CD4-positive, alpha-beta T cell treated with Interleukin-6 for 4 hours (primary cell): ENCODE measurements at regions not wholly inside any gene's neighbourhood (a gene's known extent, or its start where the extent isn't known, plus 50 kb on each side); places are given as distances from the start of the nearest gene placed in this dataset.
"Not testable (repeated sequence)": the region's sequence is repeated elsewhere in the genome, so short reads cannot be mapped to it uniquely, and the experiment has no call there.

ENCODE experiments used
- DNase-seq: peaks from one replicate; pipeline ENCODE4 v3.0.0-alpha.2; 2020; ENCODE audit warnings: mixed read lengths

DNA sequence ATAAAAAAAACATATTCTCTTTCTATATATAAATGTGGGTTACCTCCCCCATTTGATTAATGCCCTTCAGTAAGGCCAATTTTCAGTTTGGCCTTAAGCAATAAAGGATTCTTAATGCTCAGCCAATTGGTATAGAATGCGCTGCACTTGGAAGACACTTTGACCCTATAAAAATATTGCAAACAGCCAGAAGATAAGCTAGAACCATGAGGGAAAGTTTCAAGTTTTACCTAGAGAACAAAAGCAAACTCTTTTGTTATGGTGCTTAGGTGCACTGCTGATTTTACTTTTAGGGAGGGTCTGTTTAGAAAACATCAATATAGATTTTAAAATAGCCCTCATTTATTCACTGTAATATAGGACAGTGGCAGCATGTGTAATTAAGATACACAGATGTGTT lies 251.6 kb upstream of the SLC16A7 start:
- DNase-seq = no peak

DNA sequence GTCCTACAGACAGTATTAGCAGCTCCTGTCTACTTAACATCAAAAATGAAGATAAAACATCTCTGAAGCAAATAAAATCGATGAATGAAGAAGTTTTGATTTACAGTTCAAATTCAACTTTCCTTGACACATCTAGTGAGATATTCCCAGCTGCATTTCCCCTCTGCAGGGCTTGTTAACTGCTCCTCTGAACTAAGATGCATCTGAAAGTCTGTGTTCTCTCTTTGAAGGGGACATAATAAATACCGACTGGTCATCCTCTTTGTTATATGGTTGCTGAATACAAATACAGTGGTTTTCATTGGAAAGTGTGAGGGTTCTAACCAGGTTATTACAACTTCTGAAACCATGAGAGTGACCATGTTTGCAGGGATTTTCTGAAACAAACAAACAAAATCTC lies 266.4 kb upstream of the SLC16A7 start:
- DNase-seq = no peak

DNA sequence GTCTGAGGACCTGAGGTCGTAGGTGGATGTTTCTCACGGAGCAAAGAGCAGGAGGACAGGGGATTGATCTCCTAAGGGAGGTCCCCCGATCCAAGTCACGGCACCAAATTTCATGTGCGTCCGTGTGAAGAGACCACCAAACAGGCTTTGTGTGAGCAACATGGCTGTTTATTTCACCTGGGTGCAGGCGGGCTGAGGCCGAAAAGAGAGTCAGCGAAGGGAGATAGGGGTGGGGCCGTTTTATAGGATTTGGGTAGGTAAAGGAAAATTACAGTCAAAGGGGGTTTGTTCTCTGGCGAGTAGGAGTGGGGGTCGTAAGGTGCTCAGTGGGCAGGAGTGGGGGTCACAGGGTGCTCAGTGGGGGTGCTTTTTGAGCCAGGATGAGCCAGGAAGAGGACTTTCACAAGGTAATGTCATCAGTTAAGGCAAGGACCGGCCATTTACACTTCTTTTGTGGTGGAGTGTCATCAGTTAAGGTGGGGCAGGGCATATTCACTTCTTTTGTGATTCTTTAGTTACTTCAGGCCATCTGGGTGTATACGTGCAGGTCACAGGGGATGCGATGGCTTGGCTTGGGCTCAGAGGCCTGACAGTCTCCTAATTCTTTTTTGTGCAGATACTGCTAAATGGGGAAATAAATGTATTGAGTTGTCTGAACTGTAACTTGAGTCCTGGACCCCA lies 267.3 kb upstream of the SLC16A7 start:
- not testable (repeated sequence) for DNase-seq

DNA sequence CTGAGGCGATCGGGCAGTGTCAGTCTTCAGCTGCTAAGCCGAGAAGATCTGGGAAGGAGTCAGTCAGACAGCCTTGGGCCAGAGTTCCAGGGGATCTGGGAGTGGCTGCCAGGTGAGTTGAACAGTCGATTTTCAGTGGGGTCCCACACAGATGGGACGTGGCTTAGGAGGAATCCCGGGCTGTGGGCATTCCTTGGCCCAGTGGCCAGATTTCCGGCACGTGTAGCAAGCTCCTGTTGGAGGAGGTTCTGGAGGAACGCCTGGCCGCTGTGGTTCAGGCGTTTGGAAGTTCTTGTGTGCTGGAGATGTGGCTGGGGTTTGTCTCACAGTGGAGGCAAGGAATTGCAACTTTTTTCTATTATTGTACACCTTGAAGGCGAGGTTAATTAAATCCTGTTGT lies 269.4 kb upstream of the SLC16A7 start:
- not testable (repeated sequence) for DNase-seq

DNA sequence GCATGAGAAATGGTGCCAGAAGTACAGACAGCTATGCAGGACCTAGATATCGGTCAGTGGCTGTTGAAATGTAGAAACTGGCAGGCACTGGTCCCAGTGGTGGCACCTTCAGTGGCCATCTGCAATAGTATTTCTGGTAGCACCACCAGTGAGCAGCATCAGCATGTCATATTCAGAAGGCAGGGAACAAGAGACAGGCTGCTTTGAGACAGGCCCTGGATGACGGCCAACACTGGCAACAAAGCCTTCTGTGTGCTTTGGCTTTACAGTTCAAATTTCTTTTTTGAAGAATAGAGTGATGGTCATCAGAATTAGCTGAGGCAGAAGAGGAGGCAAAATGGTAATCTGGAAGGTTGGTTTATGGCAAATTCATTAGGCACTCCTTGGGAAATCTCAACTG lies 273.4 kb upstream of the SLC16A7 start:
- no peak for DNase-seq

DNA sequence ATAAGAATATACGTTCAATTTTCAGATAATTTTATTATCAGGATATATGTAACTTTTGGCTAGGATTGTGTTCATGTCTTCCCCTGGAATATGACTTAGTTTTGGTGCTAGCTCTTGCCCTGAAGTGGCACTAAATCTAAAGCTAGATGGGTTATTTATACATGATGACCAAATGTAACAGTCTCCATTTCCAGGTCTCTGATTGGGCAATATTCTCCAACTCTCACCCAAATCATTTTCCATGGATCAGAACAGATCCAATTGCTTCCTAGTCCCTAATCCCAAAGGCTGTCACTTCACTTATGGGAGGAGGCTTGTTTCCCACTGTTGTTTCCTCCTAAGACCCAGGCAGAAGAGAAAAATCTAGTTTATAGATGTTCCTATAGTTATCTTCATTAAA lies 274.6 kb upstream of the SLC16A7 start:
- DNase-seq = no peak

DNA sequence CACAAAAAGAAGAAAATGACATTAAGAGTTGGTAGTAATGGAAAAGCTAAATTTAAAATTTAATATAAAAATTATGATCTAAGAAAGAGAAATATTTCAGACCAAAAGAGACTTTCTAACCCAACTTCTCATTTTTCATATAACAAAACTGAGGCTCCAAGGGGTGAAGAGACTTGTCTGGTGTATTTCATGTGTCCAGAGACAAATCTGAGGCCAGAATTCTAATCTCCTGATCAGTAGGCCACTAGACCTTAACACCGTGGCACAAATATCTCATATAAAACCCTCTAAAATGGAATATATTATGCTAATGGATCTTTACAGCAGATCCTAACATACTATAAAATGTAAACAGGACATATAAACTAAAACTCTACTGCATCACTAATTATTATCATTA lies 275.7 kb upstream of the SLC16A7 start:
- DNase-seq = no peak

DNA sequence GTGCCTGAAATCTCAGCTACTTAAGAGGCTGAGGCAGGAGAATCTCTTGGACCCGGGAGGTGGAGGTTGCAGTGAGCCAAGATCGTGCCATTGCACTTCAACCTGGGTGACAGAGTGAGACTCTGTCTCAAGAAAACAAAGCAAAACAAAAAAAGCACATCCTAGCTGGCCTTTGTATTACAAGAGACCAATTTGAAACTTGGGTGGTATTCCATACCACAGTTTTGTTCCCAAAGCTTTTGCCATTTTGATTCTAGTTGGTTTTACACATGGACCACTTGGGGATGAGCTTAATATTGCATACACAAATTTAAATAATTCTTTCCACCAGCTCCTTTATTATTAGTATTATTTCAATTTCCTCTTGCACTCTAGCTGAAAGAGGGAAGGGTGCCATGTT lies 276.9 kb upstream of the SLC16A7 start:
- DNase-seq = no peak

DNA sequence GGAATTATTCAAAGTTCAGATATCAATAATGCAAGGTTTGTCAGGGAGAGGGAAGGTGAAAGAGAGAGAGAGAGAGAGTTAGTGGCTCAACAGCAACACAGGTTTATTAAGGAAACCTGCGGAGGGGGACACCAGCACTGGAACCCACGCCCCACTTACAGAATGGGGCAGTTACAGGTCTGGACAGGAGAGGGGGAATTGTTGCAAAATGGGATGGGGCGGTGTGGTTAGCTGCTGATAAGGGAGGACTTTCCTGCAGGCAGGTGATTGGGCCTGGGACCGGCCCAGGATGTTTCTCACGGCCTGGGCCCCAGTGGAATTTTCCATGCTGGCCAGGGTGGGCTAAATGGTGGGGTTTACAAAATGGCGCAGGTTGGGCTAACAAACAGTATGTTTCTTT lies 278.2 kb upstream of the SLC16A7 start:
- DNase-seq = no peak

DNA sequence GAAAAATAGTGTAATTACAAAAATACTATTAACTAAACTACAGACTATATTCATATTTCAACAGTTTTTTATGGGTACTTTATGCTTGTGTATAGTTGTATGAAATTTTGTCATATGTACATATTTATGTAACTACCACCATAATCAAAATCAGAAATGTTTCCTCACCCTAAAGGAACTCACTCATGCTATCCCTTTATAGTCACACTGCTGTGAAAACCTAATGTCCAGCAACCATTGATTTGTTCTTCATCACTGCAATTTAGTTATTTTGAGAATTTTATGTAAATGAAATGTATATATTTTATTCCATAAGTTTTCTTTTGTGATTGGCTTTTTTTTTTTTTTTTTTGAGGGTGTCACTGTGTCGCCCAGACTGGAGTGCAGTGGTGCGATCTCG lies 278.9 kb upstream of the SLC16A7 start:
- no peak for DNase-seq

DNA sequence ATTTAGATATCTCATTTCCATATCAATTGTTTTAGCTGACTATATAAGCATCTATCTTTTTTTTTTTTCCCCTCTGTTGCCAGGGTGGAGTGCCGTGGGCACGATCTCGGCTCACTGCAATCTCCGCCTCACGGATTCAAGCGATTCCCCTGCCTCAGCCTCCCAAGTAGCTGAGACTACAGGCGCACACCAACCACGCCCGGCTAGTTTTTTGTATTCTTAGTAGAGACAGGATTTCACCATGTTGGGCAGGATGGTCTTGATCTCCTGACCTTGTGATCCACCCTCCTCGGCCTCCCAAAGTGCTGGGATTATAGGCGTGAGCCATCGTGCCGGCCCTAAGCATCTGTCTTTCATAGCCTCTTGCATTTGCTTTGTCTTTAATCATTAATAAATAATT lies 279.5 kb upstream of the SLC16A7 start:
- DNase-seq = not testable (repeated sequence)

DNA sequence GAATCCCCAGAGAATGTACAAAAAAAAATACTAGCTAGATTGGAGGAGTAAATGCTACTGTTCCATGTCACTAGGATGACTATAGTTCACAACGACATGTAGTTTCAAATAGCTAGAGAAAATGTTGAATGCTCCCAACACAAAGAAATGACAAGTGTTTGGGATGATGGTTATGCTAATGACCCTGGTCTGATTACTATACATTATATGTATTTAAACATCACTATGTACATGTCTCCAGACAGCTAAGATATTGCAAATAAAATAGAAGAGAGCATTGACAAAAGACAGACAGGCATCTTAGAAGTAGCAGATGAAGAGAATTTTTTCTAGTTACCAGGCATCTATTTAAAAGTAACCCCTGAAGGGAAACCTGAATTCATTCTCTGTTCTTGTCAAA lies 281.6 kb upstream of the SLC16A7 start:
- no peak for DNase-seq

DNA sequence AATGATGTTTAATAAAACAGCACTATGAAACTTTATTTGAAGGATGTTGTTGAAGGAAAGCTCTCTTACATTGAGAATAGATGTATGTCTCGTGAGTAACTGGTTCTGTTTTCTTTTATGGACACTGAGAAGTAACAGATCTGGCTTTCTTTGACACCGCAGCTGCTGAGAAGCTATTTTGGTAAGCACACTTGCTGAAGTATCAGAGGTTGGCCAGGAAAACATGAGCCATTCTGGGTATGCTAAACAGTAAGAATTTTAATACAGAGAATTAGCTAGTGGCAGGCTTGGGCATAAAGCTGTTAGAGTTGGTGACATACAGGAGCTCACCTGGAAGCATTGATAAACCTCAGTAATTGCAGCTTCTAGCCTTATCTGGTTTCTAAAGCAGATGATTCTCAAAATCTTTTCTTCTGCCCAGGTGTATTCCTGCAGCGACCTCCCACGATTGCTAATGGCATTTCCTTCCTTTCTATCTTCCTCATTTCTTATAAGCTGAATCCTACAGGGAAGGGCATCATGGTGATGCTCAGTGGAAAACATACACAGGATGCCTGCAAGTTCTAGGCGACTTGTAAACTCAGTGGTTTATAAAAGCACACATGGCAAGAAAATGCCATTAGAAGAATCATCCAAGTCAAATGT lies 291.6 kb upstream of the SLC16A7 start:
- DNase-seq = no peak

DNA sequence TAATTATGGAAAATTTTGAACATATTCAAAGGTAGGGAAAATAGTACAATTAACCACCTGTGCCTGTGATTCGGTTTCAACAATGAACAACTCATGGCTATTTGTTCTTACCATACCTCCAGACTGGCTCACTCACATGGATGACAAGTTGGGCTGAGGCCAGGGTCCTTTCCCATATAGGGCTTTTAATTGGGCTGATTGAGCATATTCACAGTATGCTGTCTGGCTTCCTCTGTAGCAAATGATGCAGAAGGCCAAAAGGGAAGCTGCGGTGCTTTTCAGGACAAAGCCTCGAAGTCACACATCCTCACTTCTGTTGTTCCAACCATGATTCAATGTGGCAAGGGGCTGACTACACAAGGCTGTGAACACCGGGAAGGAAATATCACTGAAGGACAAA lies 297.5 kb upstream of the SLC16A7 start:
- no peak for DNase-seq

DNA sequence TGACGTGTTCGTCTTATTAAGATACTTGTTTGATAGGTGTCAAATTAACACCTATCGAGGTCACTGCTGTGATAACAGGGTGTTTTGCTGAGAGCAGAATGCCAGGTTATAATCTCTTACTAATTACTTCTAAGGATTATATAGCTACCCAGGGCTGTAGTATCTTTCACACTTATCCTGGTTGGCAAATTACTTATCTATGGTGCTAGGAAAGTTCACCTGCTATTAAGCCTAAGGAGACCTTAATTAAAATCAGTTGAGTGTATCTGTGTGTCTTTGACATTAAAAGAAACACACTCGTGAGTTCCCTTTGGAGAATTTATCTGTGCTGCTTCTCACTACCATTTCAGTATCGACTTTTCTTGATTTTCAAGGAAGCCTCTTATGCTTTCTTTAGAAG lies 301.6 kb upstream of the SLC16A7 start:
- no peak for DNase-seq

DNA sequence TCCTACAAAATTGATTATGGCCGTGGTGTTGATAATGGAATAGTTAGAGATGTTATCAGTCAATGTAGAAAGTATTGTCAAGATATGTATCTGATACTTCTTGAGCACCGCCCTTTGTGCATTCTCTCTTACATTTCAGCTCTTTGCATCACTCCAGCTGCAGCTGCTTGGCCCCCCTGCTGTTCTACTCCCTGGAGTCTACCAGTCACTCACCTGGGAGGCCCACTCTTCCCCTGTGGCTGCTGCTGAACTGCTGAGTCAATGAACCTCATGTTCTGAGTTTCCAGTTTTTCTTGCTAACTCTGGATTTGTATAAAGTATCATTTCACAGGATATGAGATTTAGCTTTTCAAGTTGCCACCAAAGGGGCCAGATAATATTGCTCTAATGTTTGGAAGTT lies 312.8 kb upstream of the SLC16A7 start:
- no peak for DNase-seq

DNA sequence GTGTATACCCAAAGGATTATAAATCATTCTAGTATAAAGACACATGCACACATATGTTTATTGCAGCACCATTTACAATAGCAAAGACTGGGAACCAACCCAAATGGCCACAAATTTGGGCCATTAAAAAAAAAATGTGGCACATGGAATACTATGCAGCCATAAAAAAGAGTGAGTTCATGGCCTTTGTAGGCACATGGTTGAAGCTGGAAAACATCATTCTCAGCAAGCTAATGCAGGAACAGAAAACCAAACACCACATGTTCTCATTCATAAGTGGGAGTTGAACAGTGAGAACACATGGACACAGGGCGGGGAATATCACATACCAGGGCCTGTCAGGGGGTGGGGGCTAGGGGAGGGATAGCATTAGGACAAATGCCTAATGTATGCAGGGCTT lies 322.3 kb upstream of the SLC16A7 start:
- DNase-seq = not testable (repeated sequence)

DNA sequence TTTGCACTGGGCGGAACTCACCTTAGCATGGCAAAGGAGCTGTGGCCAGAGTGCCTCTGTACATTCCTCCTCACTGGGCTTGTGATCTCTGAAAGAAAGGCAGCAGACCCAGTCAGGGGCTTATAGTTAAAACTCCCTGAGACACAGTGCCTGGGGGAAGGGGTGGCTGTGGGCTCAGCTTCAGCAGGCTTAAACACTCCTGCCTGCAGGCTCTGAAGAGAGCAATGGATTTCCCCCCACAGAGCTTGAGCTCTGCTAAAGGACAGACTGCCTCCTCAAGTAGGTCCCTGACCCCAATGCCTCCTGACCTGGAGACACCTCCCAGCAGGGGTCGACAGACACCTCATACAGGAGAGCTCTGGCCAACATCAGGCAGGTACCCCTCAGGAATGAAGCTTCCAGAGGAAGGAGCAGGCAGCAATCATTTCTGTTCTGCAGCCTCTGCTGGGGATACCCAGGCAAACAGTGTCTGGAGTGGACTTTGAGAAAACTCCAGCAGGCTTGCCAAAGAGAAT lies 327.5 kb upstream of the SLC16A7 start:
- DNase-seq = no peak

DNA sequence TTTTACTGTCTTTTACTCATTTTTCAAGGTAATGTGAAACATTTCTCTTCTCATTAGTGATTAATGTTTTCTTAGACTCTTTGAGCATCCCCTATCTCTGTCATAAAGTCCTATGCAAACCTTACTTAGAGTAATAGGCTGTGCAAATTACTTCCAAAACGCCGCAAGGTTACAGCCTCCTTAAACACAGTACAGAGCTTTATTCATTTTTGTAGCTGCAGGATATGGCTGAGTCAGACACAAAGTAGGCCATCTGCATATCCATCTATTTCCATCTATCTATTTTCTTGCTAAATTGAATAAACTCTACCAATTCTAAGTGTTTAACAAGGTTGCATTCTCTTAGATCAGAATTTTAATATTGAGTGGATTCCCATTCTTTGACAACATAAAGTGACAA lies 335.6 kb upstream of the SLC16A7 start:
- no peak for DNase-seq

DNA sequence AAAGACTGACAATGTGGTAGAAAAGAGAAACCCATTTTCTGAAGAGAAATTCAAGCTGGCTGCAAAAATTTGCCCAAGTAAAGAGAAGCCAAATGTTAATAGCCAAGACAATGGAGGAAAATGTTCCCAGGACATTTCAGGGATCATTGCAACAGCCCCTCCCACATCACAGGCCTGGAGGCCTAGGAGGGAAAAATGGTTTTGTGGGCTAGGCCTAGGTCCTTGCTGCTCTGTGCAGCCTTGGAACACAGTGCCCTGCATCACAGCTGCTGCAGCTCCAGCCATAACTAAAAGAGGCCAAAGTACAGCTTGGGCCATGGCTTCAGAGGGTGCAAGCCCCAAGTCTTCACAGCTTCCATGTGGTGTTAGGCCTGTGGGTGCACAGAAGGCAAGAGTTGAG lies 332.4 kb upstream of the LRIG3 start:
- no peak for DNase-seq

DNA sequence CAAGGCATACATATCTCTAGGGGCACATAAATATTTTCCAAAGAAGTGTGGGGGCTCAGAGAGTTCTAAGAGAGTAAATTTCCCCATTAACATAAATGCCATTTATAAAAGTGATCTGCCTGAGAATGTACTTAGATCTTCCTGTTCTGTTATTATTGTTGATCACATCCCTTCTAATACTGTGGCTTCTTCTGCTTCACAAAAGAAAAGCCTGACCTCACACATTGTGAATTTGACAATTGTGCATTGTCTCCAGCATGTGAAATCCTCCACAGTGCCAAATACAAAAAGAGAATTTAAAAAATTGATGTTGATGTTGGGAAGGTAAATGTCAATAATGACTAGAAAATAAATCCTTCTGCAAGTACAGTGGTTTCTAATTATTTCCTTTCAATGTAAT lies 330.5 kb upstream of the LRIG3 start:
- DNase-seq = no peak

DNA sequence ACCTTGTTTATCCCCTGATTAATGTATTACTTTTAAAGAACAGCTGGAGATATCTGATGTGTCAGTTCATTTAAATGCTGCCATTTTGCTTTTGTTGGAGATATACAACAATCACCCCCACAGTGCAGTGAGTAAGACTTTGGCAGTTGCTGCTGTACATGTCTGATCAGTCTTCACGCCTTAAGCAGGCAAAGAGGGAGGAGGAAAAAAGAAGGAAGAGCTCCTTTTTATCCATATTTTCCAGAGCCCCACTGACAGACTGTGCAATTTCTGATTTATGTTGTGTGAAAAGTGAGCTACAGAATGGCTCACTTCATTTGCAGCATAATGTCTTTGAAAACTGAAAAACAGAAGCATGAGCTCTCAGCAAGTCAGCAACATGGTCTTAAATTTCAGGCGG lies 319.7 kb upstream of the LRIG3 start:
- DNase-seq = no peak

DNA sequence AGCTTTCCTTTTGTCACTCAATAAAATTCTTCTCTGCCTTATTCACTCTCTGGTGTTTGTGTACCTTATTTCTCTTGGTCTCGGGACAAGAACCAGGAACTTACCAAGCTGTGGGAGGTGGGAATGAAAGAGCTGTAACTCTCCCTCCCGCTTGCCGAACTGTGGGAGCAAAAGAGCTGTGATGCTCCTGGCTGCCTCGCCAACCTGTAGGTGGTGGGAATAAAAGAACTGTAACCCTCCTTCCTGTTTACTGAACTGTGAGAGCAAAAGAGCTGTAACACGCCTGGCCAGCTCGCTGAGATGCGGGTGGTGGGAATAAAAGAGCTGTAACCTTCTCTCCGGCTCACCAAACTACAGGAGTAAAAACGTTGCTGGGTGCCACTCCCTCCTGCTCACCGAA lies 314.1 kb upstream of the LRIG3 start:
- no peak for DNase-seq

DNA sequence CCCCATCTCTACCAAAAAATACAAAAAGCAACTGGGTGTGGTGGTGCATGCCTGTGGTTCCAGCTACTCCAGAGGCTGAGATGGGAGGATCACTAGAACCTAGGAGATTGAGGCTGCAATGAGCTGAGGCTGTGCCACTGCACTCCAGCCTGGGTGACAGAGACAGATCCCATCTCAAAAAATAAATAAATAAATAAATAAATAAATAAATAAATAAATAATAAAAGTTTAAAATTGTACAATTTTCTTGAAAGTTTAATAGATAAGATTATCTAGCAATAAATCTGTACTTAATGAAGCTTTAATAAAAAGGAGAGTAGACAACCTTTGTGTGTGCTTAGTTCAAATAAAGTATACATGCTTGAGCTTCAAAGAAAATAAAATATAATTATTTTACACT lies 310.0 kb upstream of the LRIG3 start:
- no peak for DNase-seq

DNA sequence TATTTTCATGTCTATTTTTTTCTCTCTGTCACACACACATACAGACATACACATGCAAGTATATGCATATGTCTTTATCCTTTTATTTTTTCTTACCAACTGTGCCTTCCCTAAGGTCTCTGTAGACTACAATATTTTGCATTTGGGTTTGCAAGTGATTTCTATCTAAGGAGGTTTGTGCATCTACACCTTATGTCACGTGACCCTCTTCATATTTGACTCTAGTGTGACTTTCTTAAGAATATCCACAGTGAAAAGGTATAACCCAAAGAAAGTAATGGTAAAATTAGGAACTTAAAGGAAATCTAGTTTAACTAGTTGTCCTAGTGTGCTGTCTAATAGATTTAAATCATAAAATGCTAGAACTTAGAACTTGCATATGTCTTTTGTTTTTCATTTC lies 298.8 kb upstream of the LRIG3 start:
- DNase-seq = no peak
